Smooth muscle cell (in vitro differentiated cells): ENCODE measurements at regions not wholly inside any gene's neighbourhood (a gene's known extent, or its start where the extent isn't known, plus 50 kb on each side); places are given as distances from the start of the nearest gene placed in this dataset.

Source experiments
- DNase-seq: peaks from one replicate; lab custom pipeline; 2025; ENCODE audit not compliant: unreplicated experiment; lab: John Stamatoyannopoulos, UW
- H2AFZ ChIP-seq: fragments of 200-600 bp; sonication (generic); 2 replicates; pipeline ENCODE4 v1.6.0; 2016; ENCODE audit warnings: antibody characterized with exemption, low read depth, mild to moderate bottlenecking
- H3F3A ChIP-seq: fragments of 200-600 bp; sonication (generic); 2 replicates; pipeline ENCODE4 v1.6.0; 2017; ENCODE audit warnings: antibody characterized with exemption, low read depth
- H3K27ac ChIP-seq: fragments of 200-600 bp; sonication (generic); 2 replicates; pipeline ENCODE4 v1.5.1; 2016; ENCODE audit warnings: low read depth, mild to moderate bottlenecking
- H3K27me3 ChIP-seq: fragments of 200-600 bp; sonication (generic); 2 replicates; pipeline ENCODE4 v1.6.1; 2016; ENCODE audit warnings: low read depth, mild to moderate bottlenecking
- H3K36me3 ChIP-seq: fragments of 200-600 bp; sonication (generic); 2 replicates; pipeline ENCODE4 v1.5.1; 2016; ENCODE audit warnings: low read depth
- H3K4me1 ChIP-seq: fragments of 200-600 bp; sonication (generic); 2 replicates; pipeline ENCODE4 v1.5.1; 2016; ENCODE audit warnings: low read depth
- H3K4me2 ChIP-seq: fragments of 200-600 bp; sonication (generic); 2 replicates; pipeline ENCODE4 v1.6.0; 2016; ENCODE audit warnings: mild to moderate bottlenecking
- H3K4me3 ChIP-seq: fragments of 200-600 bp; sonication (generic); 2 replicates; pipeline ENCODE4 v1.5.1; 2016; ENCODE audit warnings: mild to moderate bottlenecking
- H3K79me2 ChIP-seq: fragments of 200-600 bp; sonication (generic); 2 replicates; pipeline ENCODE4 v1.6.0; 2016; ENCODE audit warnings: low read depth, mild to moderate bottlenecking
- H3K9ac ChIP-seq: fragments of 200-600 bp; sonication (generic); 2 replicates; pipeline ENCODE4 v1.6.0; 2016; ENCODE audit warnings: low read depth
- H3K9me3 ChIP-seq: fragments of 200-600 bp; sonication (generic); replicated peaks from 2 replicates; pipeline ENCODE4 v1.5.1; 2016; ENCODE audit warnings: low read depth
- H4K20me1 ChIP-seq: fragments of 200-600 bp; sonication (generic); 2 replicates; pipeline ENCODE4 v1.6.0; 2016; ENCODE audit warnings: low read depth
- CTCF ChIP-seq: fragments of 200-600 bp; sonication (generic); IDR thresholded peaks from 2 replicates; pipeline ENCODE4 v1.5.1; 2017; ENCODE audit warnings: borderline replicate concordance, mild to moderate bottlenecking, antibody characterized with exemption; ENCODE audit not compliant: insufficient read depth, poor library complexity, severe bottlenecking
- WGBS: methylation state at CpG from one replicate; pipeline ENCODE4 v1.1.7; 2016; ENCODE audit warnings: low lambda C conversion rate; 5-methylcytosine and 5-hydroxymethylcytosine counted together

- Histone ChIP-seq H3K27ac (no peak overlapping the region), H3K4me1 (no peaks in the 10 kb centered on the region), H3K79me2 (no peaks in the 10 kb centered on the region), H2AFZ (peak overlapping the region; percentile 50), H3K4me2 (peak overlapping the region; percentile 74), H3K27me3 (no peaks in the 10 kb centered on the region), H4K20me1 (no peaks in the 10 kb centered on the region), H3K36me3 (no peaks in the 10 kb centered on the region), H3F3A (no peaks in the 10 kb centered on the region), H3K4me3 (peak overlapping the region; percentile 37), H3K9me3 (no peaks in the 10 kb centered on the region), H3K9ac (no peak overlapping the region)
- WGBS: 51% methylated on average over 9 of the region's 9 CpGs
- DNase-seq: no peak
- TF ChIP-seq CTCF: peak; percentile 80
Measured at GRCh38 chr9:78821126-78821822, 524.3 kb downstream of the PSAT1 start.

- Histone ChIP-seq H3F3A (no peaks in the 10 kb centered on the region), H3K4me3 (no peak overlapping the region), H3K27ac (no peak overlapping the region), H3K27me3 (no peaks in the 10 kb centered on the region), H3K79me2 (no peaks in the 10 kb centered on the region), H3K9me3 (no peaks in the 10 kb centered on the region), H4K20me1 (no peaks in the 10 kb centered on the region), H3K36me3 (no peaks in the 10 kb centered on the region), H2AFZ (no peak overlapping the region), H3K9ac (no peak overlapping the region), H3K4me2 (no peak overlapping the region), H3K4me1 (no peaks in the 10 kb centered on the region)
- 95% methylated on average over 3 of the region's 3 CpGs for WGBS
- no peak for DNase-seq
- no peak for TF ChIP-seq CTCF
Measured at GRCh38 chr9:78826527-78826926, 529.6 kb downstream of the PSAT1 start.

GRCh38 chr9:78828521-78828920 is 531.6 kb downstream of the PSAT1 start:
- TF ChIP-seq CTCF: no peak
- Histone ChIP-seq H3K27ac (no peak overlapping the region), H3K79me2 (no peaks in the 10 kb centered on the region), H3K9ac (no peak overlapping the region), H4K20me1 (no peaks in the 10 kb centered on the region), H3K4me1 (no peaks in the 10 kb centered on the region), H3K9me3 (no peaks in the 10 kb centered on the region), H3K4me3 (no peak overlapping the region), H2AFZ (no peak overlapping the region), H3K36me3 (no peaks in the 10 kb centered on the region), H3K4me2 (no peak overlapping the region), H3F3A (no peaks in the 10 kb centered on the region), H3K27me3 (no peaks in the 10 kb centered on the region)
- 90% methylated on average over 6 of the region's 6 CpGs for WGBS
- DNase-seq: no peak

- Histone ChIP-seq H3K9me3 (no peaks in the 10 kb centered on the region), H4K20me1 (no peaks in the 10 kb centered on the region), H3K79me2 (no peaks in the 10 kb centered on the region), H2AFZ (no peak overlapping the region), H3K36me3 (no peaks in the 10 kb centered on the region), H3F3A (no peaks in the 10 kb centered on the region), H3K4me3 (no peak overlapping the region), H3K27ac (no peak overlapping the region), H3K4me1 (no peaks in the 10 kb centered on the region), H3K9ac (no peak overlapping the region), H3K27me3 (no peaks in the 10 kb centered on the region), H3K4me2 (no peak overlapping the region)
- no peak for TF ChIP-seq CTCF
- WGBS: 92% methylated on average over 1 of the region's 1 CpG
- no peak for DNase-seq
Measured at GRCh38 chr9:78830301-78830700, 533.4 kb downstream of the PSAT1 start.
